ENCODE measurements at regions not wholly inside any gene's neighbourhood (a gene's known extent, or its start where the extent isn't known, plus 50 kb on each side); places are given as distances from the start of the nearest gene placed in this dataset.

DNA sequence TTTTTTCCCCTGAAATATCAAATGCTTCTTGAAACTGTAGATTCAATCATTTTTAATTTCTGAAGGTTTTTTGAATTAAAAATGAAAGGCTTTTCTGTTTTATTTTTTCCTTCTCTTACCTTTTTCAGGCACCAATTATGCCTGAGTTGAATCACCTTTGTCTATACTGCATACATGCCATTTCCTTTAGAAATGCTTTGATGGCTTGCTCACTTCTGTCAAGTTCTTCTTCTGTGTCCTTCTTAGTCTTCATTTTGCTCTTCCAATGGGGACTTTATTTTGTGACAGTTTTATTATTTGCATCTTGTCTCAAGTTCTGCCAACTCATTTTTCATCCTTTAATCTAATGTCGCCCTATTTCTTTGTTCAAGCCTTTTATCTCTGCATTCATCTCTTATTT lies 121.9 kb upstream of the PRL start:
- no peak for TF ChIP-seq ZFX (IDR thresholded peaks at IDR 0.05; ENCODE audit: borderline replicate concordance)
- no peak for TF ChIP-seq CTCF (IDR thresholded peaks at IDR 0.05)

DNA sequence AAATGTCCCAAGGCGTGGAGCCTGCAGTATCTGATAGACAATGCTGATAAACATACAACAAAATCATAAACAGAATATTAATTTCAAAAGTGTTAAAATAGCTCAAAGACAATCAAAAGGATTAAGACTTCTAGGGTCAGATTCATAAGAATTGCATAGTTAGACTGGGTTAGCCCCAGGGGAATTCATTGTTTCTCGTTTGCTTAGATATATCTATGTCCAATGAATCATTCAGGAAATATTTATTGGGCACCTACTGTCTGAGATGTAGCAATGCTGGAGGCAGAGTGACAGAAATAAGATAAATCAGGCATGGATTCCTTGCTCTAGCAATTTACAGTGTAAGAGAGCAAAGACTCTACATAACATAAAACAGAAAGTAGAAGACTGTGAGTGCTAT lies 124.4 kb upstream of the PRL start:
- H3K27ac ChIP-seq = no peak overlapping the region
- TF ChIP-seq ZFX (IDR thresholded peaks at IDR 0.05; ENCODE audit: borderline replicate concordance) = no peak
- TF ChIP-seq CTCF (IDR thresholded peaks at IDR 0.05) = no peak

More for the DNA sequence above, 121.9 kb upstream of the PRL start:
- no peak overlapping the region for H3K27ac ChIP-seq

DNA sequence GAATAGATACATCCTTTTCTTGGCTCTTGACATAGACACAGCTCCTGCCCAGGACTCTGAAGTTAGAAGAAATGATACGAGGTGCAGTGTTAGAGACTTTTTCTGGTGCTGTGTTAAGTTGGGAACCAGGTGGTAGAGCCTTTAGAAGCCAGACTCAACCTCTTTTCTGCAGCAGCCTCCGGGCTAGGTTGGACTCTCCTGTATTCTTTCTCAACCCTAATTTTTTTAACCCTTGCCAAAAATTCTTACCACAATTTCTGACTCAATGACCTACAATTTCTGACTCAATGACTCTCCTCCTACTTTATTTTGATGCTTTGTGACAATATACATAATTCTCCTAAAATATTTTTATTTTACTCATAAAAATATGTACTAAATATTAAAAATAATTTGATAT lies 127.4 kb upstream of the PRL start:
- TF ChIP-seq ZFX (IDR thresholded peaks at IDR 0.05; ENCODE audit: borderline replicate concordance) = no peak
- no peak for TF ChIP-seq CTCF (IDR thresholded peaks at IDR 0.05)
- H3K27ac ChIP-seq = no peak overlapping the region

DNA sequence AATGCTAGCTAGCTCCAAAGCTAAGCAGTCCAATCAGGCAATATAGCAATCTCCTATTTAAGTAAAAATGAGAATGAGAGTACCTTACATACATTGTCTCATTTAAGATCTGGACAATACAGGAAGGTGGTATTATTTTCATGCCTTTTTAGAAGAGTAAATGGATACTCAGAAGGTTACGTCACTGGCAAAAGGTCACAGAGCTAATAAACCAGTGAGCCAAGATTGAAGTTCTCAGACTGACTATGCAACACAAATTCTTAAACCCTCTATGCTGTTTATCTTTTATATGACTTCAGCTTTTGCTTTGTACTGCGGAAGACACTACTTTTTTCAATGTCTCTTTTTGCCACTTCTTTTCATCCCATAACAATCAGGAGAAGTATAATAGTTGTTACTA lies 135.2 kb upstream of the PRL start:
- TF ChIP-seq CTCF (IDR thresholded peaks at IDR 0.05) (no peak), ZFX (IDR thresholded peaks at IDR 0.05; ENCODE audit: borderline replicate concordance) (no peak)
- H3K27ac ChIP-seq = no peak overlapping the region

GRCh38 chr6:22433745-22434144 lies 135.6 kb upstream of the HDGFL1 start:
- H3K27ac ChIP-seq = no peak overlapping the region
- no peak for TF ChIP-seq CTCF (IDR thresholded peaks at IDR 0.05)
- TF ChIP-seq ZFX (IDR thresholded peaks at IDR 0.05; ENCODE audit: borderline replicate concordance) = no peak

- TF ChIP-seq ZFX (IDR thresholded peaks at IDR 0.05; ENCODE audit: borderline replicate concordance) (no peak), CTCF (IDR thresholded peaks at IDR 0.05) (no peak)
- no peak overlapping the region for H3K27ac ChIP-seq
Measured at GRCh38 chr6:22435151-22435550, 134.2 kb upstream of the HDGFL1 start.

GRCh38 chr6:22436134-22436533 lies 133.2 kb upstream of the HDGFL1 start:
- no peak for TF ChIP-seq ZFX (IDR thresholded peaks at IDR 0.05; ENCODE audit: borderline replicate concordance)
- no peak for TF ChIP-seq CTCF (IDR thresholded peaks at IDR 0.05)
- H3K27ac ChIP-seq = no peak overlapping the region
